CD4-positive, alpha-beta T cell treated with Interleukin-12 subunit alpha and Interleukin-12 subunit beta, for 1 hour (primary cell): ENCODE measurements at regions not wholly inside any gene's neighbourhood (a gene's known extent, or its start where the extent isn't known, plus 50 kb on each side); places are given as distances from the start of the nearest gene placed in this dataset.
"Not testable (repeated sequence)": the region's sequence is repeated elsewhere in the genome, so short reads cannot be mapped to it uniquely, and the experiment has no call there.

Source experiments
- DNase-seq: peaks from one replicate; pipeline ENCODE4 v3.0.0-alpha.2; 2020

DNA sequence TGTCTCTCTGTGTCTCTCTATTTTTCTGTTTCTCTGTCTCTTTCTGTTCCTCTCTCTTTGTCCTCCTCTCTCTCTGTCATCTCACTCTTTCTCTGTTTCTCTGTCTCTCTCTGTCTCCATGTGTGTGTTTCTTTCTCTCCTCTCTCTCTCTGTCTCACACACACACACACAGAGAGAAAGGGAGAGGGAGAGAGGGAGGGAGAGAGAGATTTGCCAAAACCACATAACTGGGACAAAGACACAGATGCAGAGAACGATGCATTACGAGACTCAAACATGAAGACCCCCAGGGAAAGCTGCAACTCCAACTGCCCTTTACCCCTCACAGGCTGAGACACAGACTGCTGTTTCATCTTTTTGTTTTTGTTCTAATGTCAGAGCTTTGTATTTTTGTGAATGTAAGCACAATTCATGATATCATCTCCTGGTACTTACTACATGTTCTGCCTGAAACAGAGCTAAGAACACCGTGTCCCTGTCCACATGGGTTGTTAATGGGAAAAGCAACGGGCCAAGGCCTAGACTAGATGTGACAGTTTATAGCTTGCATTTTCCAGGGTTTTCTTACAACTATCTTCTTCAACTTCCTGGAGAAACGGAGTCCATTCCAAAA is 177.1 kb upstream of the ARID1B start:
- DNase-seq: no peak

DNA sequence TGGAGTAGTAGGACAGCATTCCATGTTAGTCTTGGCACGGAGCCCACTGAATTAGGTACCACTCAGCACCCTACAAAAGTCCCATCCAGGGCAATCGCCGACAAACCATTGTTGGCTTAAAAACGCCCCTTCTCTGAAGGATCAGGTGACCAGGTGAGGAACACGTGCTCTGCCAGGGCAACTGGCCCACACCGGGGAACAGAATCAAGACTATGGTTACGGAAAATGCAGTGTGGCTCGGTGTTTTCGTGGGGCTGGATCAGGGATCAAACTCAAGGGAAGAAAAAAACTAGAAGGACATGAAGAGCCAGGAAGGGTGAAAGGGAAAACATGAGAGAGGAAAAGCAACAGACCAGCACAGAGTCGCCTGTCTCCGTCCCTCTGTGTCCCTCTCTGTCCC is 177.8 kb upstream of the ARID1B start:
- DNase-seq: no peak

DNA sequence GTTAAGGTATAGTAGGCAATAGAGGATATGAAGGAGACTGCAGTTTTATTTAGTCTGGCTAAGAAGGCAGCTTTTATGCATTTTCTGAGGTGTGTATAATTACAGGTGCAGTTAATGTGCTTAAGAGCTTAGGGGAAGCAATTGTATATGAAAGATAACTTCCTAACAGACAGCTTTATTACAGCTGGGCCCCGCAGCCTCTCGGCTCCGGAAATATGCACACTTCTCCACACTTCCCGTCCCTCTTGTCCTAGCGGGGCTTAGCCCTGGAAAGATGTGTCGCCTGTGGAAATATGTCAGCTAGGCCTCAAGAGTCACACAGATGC is 178.4 kb upstream of the ARID1B start:
- no peak for DNase-seq

DNA sequence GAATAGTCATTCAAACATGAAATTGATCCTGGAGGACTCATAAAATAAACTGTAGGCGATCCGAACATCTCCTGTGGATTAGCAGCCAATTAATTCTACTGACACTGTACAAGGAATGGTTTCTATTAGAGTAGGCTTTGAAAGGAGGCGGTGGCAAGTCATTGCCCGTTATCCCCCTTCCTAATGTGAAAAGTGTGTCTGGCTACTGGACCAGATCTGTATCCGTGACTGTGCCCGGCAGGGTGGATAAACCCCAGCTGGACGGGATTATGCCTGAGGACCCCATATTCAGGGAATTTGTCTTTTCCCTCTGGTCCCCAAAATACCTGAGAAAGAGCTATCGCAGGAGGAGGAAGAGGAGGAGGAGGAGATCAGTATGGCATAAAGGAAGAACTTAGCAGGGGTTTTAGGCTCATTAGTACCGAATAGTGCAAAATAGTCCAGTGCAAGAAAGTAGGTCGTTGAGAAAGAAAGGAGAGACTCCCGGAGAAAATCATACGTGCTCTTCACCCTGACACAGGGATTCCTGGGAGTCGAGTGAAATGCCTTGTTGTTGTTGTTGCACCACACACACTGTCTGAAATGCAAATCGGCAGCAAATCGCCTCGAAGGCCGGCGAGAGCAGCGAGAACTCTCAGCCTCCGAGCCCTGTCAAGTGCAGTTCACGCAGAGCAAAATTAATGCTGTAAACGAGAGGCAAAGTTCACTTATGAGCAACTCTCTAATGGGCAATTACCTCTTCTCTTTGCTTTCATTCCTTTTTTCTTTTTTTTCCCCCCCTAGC is 178.9 kb upstream of the ARID1B start:
- DNase-seq: no peak

DNA sequence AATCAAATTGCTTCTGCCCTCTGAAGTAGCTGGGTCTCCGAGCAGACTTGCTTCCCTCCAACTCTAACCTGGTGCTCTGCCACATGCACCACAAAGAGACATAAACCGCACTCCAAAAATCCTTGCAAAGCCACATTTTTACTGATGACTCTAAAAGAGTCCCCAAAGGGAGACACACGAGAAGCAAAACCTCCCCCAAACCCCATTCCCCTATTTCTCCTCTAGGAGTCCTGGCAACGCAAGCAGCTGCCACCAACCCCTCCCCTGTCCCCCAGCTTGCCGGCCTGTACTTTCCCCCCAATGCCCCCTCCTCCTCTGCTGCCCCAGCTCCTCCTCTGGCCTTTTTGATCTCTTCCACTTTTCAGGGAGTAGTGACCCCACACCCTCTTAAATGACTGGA is 180.1 kb upstream of the ARID1B start:
- no peak for DNase-seq

DNA sequence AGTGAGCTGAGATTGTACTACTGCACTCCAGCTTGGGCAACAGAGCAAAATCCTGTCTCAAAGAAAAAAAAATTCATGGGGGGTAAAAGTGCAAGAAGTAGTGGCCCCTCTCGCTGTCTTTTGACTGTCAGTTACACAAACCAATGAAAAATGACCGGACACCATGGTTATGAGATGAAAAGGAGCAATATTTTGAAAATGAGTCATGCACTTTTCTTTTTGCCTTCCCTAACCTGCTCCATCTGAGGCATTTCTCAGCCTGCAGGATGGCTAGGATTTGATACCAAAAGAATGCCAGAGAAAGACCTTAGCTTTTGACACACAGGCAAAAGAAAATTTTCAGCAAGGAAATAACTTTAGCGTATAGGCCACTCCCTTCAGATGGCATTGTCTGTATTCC is 181.7 kb upstream of the ARID1B start:
- DNase-seq: no peak

DNA sequence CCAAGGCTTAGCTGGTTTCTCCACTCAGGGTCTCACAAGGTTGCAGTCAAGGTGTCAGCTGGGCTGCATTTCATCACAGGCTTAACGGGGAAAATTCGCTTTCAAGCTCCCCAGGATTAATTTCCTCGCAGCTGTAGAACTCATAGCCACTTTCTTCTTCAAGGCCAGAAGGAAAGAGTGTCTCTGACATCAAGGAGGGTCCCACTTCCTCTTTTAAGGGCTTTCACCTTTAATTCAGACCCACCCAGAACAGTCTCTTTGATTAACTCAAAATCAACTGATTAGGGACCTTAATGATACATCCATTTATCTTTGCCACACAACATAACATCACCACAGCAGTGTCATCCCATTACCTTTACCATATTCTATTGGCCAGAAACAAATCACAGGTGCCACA is 183.3 kb upstream of the ARID1B start:
- no peak for DNase-seq

DNA sequence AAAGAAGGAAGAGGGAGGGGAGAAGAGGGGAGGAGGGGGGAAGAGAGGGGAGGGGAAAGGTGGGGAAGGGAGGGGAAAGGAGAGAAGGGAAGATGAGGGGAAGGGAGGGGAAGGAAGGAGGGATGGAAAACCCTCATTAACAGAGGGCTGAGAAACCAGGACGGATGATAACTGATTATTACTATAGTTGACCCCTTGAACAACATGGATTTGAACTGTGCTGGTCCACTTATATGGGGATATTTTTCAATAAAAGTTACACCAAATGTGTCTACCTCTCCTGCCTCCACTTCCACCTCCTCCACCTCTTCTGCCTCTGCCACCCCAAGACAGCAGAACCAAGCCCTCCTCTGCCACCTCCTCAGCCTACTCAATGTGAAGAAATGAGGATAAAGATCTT is 184.1 kb upstream of the ARID1B start:
- DNase-seq: no peak

DNA sequence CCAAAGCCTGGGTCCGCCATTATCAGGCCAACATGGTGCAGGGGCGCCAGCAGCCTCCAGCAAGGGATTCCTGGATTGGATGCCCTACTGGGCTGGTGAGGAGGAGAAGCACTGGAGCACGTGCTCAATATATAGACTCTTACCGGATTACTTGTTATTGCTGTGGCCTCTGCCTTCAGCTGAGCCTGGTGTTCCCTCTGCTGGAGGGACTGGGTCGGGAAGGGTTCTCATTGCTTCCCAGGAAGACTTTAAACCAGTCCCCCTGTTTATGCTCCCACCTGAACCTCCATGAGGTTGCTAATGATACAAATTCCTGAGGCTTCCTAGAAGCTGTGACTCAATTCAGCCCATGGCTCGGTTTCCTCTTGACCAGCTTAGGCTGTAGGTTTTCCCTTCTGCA is 186.7 kb upstream of the ARID1B start:
- no peak for DNase-seq

DNA sequence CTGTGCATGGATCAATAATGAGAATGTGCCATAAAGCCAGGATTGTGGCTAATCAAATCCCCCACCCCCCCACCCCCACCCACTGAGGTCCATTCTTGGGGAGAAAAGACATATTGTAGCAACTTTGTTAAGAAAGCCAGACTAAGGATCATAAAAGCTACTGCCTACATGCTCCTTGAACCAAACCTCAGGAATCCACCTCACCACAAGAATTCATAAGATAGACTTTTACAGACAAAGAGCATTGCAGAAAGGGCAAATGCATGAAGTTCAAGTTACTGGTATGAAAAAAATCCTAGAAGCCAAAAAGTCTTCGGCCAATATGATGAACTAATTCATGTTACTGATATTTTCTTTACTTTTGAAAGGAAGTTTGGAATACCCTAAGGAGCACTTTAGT is 187.9 kb upstream of the ARID1B start:
- no peak for DNase-seq

DNA sequence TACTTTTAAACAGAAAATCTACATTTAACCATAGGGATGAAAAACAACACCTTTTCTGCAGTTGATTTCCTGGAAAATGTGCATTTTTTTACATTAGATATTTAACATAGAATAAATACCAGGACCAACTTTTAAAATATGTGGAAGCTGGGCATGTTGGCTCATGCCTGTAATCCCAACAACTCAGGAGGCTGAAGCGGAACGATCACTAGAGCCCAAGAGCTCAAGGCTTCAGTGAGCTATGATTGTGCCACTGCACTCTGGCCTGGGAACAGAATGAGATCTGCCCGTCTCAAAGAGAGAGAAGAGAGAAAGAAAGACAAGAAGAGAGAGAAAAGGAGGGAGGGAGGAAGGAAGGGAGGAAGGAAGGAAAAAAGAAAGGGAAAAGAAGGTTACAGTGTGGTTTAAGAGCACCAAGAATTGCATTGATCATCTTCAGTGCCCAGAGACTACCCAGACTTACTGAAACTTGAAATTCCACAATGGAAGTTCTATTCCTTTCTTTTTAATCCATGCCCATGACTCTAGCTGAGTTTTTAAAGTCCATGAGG is 189.4 kb upstream of the ARID1B start:
- DNase-seq: no peak

DNA sequence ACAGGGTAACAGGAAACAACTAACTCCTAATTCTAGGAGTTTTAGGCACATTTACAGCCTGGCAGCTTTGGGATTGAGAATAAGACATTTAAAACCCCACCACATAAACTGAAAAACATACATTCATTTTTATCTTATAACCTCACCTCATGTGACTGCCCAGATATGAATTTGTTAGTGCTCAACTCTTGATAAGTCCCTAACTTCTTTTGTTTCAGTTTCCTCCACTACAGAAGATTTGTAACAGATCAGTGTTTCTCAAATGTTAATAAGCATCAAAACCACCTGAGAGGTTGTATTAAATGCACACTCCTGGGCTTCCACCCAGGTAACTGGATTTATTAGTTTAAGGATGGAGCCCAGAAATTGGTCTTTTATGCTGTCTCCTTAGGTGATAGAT is 190.1 kb upstream of the ARID1B start:
- no peak for DNase-seq

DNA sequence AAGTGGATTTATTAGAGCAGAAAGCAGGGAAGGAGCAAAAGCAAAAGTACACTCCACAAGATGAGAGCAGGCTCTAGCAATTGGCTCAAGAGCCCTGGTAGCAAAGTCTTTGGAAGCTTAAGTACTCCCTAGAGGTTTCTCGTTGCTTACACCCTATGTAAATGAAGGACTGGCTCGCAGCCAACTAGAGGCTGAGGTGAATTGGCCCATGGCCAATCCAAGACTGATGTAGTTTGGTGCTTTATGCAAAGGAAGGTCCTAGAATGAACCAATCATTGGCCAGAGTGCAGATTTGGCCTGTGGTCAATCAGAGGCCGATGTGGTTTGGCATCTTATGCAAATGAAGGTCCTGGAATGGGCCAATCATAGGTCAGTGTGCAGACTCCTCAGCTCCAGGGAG is 191.3 kb upstream of the ARID1B start:
- no peak for DNase-seq

DNA sequence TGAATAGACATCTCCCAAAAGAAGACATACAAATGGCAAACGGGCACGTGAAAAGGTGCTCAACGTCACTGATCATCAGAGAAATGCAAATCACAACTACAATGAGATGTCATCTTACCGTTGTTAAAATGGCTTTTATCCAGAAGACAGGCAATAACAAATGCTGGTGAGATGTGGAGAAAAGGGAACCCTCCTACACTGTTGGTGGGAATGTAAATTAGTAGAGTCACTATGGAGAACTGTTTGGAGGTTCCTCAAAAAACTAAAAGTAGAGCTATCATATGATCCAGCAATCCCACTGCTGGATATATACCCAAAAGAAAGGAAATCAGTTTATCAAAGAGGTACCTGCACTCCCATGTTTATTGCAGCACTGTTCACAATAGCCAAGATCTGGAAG is 193.1 kb upstream of the ARID1B start:
- DNase-seq: not testable (repeated sequence)

DNA sequence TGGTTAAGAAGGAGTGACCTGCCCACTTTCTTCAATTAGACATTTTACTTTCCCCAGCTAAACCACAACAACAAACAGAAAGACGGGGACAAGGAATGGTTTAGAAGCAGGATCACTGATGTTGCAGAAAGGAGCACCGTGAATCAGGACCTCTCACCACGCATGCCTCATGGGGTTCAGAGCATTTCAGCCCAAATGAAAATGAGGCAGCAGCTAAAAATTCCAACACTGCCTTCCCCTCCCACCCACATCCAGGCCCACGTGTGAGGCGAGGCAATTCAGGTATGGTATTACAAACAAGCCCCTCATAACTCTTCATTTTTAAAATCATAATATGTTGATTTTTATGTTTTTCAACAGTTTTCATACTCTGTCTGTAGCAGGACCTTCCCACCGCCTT is 194.1 kb upstream of the ARID1B start:
- DNase-seq: no peak

DNA sequence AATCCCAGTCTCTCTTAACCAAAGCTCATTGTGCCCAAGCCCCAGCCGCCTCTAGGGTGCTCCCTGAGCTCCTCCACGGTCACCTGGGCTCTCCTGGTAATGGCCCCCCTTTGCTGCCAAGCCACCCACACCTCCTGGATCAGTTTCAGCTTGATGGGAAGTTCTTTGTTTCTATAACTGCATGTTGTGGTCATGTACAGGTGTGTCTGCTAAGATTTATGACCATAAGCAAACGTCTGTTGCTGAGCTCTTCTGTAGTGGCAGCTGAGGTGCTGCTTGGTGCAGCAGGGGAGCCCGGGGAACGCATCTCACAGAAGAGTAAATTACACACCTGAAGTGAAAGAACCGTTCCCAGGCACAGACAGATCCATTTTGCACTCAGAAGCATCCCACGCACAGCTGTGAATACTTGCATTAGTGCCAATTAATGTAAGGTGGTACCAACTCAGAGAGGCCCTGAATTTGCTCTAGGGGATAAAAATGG is 194.6 kb upstream of the ARID1B start:
- no peak for DNase-seq

DNA sequence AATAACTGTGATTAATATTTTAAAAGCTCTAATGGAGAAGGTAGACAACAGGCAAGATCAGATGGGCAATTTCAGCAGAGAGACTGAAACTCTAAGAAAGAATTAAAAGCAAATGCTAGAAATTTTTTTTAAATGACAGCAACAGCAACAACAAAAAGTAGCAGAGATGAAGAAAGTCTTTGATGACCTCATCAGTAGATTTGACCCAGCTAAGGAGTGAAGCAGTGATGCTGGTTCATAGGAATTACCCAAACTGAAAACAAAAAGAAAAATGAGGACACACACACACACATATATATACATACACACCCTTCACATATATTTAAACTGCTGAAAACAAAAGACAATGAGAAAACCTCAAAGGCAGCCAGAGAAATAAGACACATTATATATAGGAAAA is 197.6 kb upstream of the ARID1B start:
- no peak for DNase-seq

DNA sequence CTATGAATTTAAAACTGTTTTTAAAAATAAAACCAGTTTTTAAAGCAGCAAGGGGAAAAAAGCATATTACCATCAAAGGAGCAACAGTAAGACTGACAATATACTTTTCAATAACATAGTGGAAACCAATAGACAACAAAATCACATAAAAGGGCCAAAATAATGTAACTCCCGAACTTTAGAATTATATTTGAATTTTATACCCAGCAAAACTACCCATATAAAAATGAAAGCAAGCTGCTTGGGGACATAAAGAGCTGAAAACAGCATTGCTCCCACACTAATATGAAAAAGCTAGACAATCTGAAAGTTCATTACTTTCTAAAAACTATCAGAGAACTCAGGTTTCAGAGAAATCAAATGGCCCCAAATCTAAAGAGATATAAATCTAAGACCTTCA is 199.4 kb upstream of the ARID1B start:
- no peak for DNase-seq

DNA sequence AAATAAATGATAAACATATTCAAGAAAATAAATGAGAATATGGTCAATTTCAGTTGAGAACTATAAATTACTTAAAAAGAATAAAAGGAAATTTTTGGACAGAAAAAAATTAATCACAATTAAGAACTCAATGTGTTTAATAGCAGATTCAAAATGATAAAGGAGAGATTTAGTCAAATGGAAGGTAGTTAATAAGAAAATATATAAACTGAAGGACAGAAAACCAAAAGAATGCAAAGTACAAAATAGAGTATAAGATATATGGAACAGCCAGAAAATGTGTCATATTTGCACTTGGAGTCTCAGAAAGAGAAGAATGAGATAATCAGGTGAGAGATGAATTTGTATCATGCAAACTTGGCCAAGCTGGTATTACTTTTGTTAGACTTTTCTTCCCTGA is 201.8 kb upstream of the ARID1B start:
- no peak for DNase-seq

DNA sequence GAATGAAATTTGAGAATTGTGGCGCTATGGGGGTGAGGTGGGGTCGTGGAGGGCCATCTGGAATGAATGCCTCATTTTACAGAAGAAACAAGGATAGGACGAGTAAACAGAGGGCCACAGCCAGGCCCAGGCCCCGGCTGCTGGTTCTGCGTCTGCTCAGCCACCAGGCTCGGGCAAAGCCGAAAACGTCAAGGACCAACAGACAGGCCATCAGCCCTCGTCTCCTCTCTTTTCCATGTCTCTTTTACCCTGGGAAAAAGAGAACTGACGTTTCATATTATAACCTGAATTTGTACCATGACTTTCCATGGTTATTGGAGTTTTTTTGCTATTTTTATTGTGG is 212.4 kb upstream of the ARID1B start:
- no peak for DNase-seq

DNA sequence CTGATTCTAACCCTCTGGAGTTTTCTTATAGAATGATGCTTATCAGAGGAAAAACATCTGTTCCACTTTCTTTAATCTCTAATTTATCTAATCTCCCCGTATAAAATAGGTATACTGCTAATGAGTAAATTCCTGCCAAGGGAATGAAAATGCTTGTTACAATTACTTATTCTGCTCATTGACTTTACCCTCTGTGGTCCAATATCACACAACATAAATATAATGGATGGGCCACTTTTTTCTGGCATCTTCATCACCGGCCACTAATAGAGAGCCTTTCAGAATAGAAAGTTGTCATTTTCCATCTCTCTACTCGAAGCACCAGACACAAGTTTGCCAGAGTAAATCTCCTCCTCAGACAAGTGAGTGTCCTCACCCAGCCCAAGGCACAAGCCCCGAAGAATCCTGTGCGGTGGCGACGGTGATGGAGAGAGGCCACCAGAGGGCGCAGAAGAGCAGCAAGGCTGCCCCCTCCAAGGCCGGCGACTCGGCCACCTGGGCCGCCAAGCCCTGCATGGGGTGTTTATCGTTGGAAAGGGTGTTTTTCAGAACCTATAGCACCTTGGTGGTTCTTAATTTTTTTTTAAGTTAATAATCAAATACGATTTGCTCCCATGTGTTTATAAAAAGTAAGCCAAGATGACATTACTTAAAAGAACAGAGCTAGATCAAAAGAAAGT is 212.9 kb upstream of the ARID1B start:
- peak; percentile 75 for DNase-seq

DNA sequence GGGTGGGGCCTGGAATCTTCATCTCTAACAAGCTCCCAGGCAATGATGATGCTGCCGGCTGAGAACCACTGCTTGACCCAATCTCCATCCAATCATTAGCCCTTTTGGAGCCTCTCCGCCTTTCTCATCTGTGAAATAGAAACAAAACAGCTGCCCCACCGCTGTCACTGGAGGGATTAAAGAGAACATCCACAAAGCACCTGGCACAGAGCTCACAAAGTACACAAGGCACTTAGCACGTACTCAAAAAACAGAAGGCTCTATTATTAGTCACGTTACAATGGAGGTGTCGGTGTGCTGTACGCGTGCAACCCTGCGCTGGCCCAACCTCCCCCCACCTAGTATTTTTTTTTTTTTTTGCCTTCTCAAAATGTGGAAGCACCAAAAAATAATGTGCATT is 213.5 kb upstream of the ARID1B start:
- DNase-seq: no peak

DNA sequence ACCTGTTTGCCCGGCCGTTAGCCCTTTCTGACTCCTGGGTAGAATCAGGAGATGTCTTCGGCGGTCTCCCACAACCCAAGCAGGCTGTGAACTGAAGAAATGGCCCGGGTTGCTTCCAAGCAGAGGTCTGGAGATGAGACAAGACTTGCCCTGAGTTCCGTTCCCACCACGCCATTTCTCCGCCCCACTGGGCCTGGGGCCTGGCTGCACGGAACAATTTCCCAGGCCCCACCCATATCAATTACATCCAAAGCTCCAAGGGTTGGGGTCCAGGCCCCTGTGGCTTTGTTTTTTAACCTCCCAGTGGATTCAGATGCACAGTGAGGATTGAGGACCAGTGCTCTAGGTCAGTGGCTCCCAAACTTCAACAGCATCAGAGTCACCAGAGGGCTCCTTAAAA is 214.5 kb upstream of the ARID1B start:
- no peak for DNase-seq

DNA sequence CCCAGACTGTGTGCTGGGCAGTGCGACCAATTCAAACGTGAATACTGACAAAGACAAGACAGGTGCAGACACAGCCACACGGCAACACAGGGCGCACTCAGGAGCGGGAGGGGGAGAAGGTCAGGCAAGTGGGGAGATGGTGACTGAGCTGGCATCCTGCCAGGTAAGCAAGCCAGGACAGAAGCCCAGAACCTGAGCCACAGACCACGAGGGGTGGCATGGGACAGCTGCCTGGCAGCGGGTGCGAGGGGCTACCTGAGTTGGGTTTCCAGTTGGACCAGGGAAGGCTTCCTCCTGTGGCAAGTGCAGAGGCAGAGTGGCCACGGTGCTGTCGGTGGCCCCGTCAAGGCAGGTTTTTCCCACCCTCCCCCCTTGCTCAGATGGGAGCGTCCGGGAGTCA is 215.2 kb upstream of the ARID1B start:
- no peak for DNase-seq
